B cell (primary cell): ENCODE measurements at regions not wholly inside any gene's neighbourhood (a gene's known extent, or its start where the extent isn't known, plus 50 kb on each side); places are given as distances from the start of the nearest gene placed in this dataset.

Experiments
- ATAC-seq: fragments of 200-7000 bp; cut with Tn5 transposase; one replicate; pipeline ENCODE4 v1.10.0; 2021; ENCODE audit warnings: low read depth, mild to moderate bottlenecking, moderate number of reproducible peaks, moderate library complexity
- CTCF ChIA-PET: fragments of 350-600 bp; sonication (Branson Sonifier 250); formaldehyde crosslinking; loops from one replicate; lab custom pipeline; 2021; ENCODE audit warnings: antibody characterized with exemption, inconsistent platforms; lab: Charles Lee
- POLR2A ChIA-PET: fragments of 350-600 bp; sonication (Branson Sonifier 250); formaldehyde crosslinking; loops from one replicate; lab custom pipeline; 2021; ENCODE audit warnings: antibody characterized with exemption; lab: Charles Lee
- DNase-seq: peaks from one replicate; pipeline ENCODE4 v3.0.0; 2013
- H2AFZ ChIP-seq: 2 replicates; pipeline ENCODE4 v1.6.1; 2012; ENCODE audit warnings: mild to moderate bottlenecking, low read depth, low read length; ENCODE audit not compliant: insufficient read depth, poor library complexity, severe bottlenecking
- H3K27ac ChIP-seq, 2 donors: 1 replicate in 1 of 2; 2 replicates in 1 of 2; pipeline ENCODE4 v1.5.1; 2012 to 2013; ENCODE audit warnings: low read length in 2 of 2, mild to moderate bottlenecking in 2 of 2, moderate library complexity in 1 of 2
- H3K27me3 ChIP-seq, 4 experiments: fragments of 200-600 bp in 1 of 4; sonication (generic) in 1 of 4; replicated peaks in 1 of 4; 1 replicate in 2 of 4; 2 replicates in 2 of 4; pipeline versions ENCODE4 v1.6.1 to v1.7.0; 2013 to 2016; ENCODE audit warnings: low read length in 3 of 4, mild to moderate bottlenecking in 2 of 4, mixed read lengths in 1 of 4, moderate library complexity in 1 of 4; ENCODE audit not compliant: insufficient read depth in 4 of 4, control insufficient read depth in 3 of 4; ENCODE audit errors: control extremely low read depth in 1 of 4
- H3K36me3 ChIP-seq, 2 experiments: replicated peaks in 1 of 2; 1 replicate in 1 of 2; 2 replicates in 1 of 2; pipeline versions ENCODE4 v1.6.1 to v1.7.1; 2013; ENCODE audit warnings: low read length in 1 of 2; ENCODE audit not compliant: insufficient read depth in 2 of 2, control insufficient read depth in 1 of 2; ENCODE audit errors: control extremely low read depth in 1 of 2, extremely low read depth in 1 of 2
- H3K4me1 ChIP-seq, 2 donors: fragments of 200-600 bp in 1 of 2; sonication (generic) in 1 of 2; 1 replicate in 1 of 2; 2 replicates in 1 of 2; pipeline versions ENCODE4 v1.5.1 to v1.6.1; 2013 to 2017; ENCODE audit warnings: low read length in 2 of 2; ENCODE audit not compliant: control insufficient read depth in 2 of 2, insufficient read depth in 2 of 2
- H3K4me2 ChIP-seq: replicated peaks from 2 replicates; pipeline ENCODE3; 2012; ENCODE audit warnings: mild to moderate bottlenecking, low read depth, low read length; ENCODE audit not compliant: poor library complexity, severe bottlenecking
- H3K4me3 ChIP-seq, 5 experiments: fragments of 200-600 bp in 1 of 5; sonication (generic) in 1 of 5; 1 replicate in 3 of 5; 2 replicates in 2 of 5; pipeline versions ENCODE4 v1.5.1 to v1.7.0; 2011 to 2016; ENCODE audit warnings: low read length in 4 of 5, mild to moderate bottlenecking in 4 of 5, low read depth in 2 of 5, control low read depth in 1 of 5, moderate library complexity in 1 of 5; ENCODE audit not compliant: insufficient read depth in 1 of 5; ENCODE audit errors: control extremely low read depth in 1 of 5, extremely low read depth in 1 of 5
- H3K79me2 ChIP-seq: fragments of 200-600 bp; sonication (generic); one replicate; pipeline ENCODE4 v1.6.0; 2016; ENCODE audit warnings: low read length; ENCODE audit not compliant: control insufficient read depth, insufficient read depth
- H3K9ac ChIP-seq: fragments of 200-600 bp; sonication (generic); 2 replicates; pipeline ENCODE4 v1.6.1; 2017; ENCODE audit warnings: mild to moderate bottlenecking, low read length, moderate library complexity
- H3K9me3 ChIP-seq, 3 donors: one replicate each; pipeline versions ENCODE4 v1.6.1 to v1.7.1; 2013; ENCODE audit warnings: low read length in 2 of 3; ENCODE audit not compliant: control insufficient read depth in 2 of 3, insufficient read depth in 1 of 3; ENCODE audit errors: control extremely low read depth in 1 of 3
- H4K20me1 ChIP-seq: 2 replicates; pipeline ENCODE4 v1.6.0; 2012; ENCODE audit warnings: mild to moderate bottlenecking, low read length; ENCODE audit not compliant: insufficient read depth, control insufficient read depth, poor library complexity, severe bottlenecking
- H3K27ac Mint-ChIP-seq: one replicate; pipeline ENCODE4 v1.8.0; 2021; ENCODE audit warnings: mixed read lengths
- H3K27me3 Mint-ChIP-seq: one replicate; pipeline ENCODE4 v1.8.0; 2021; ENCODE audit warnings: mixed read lengths
- H3K4me1 Mint-ChIP-seq: one replicate; pipeline ENCODE4 v1.8.0; 2021; ENCODE audit warnings: mixed read lengths
- H3K4me3 Mint-ChIP-seq: one replicate; pipeline ENCODE4 v1.8.0; 2021; ENCODE audit warnings: mixed read lengths
- H3K9me3 Mint-ChIP-seq: one replicate; pipeline ENCODE4 v1.8.0; 2022; ENCODE audit warnings: mixed read lengths; ENCODE audit not compliant: insufficient read depth
- CTCF ChIP-seq: fragments of 200-600 bp; IDR thresholded peaks from one replicate; pipeline ENCODE4 v1.8.0; 2022; ENCODE audit warnings: antibody characterized with exemption, mild to moderate bottlenecking
- EZH2 ChIP-seq: IDR thresholded peaks from 2 replicates; pipeline ENCODE4 v1.6.1; 2012; ENCODE audit warnings: borderline replicate concordance, low read depth, mild to moderate bottlenecking, moderate library complexity, low read length; ENCODE audit not compliant: insufficient read depth, poor library complexity, severe bottlenecking
- WGBS: methylation state at CpG from one replicate; pipeline ENCODE4 v1.1.5; 2013; ENCODE audit warnings: missing lambda C conversion rate; ENCODE audit not compliant: insufficient coverage; 5-methylcytosine and 5-hydroxymethylcytosine counted together
- intact Hi-C: fragments of 100-400 bp; cut with micrococcal nuclease; formaldehyde crosslinking; loops from one replicate; pipeline ENCODE4 v1.10.0; 2022

GRCh38 chr17:72520665-72521303 is 400.0 kb downstream of the SOX9 start:
- H3K27ac Mint-ChIP-seq: no peak overlapping the region

GRCh38 chr17:72523491-72523890 is 402.7 kb downstream of the SOX9 start:
- WGBS: no CpG with 5 or more reads among the region's 5 CpGs
- Histone ChIP-seq H3K27me3 (peaks cover 0 to 7% (median 2%) of the 10 kb centered on the region in 4 experiments), H3K4me1 (no peaks in the 10 kb centered on the region), H4K20me1 (no peaks in the 10 kb centered on the region), H3K9me3 (peaks cover 0 to 5% (median 0%) of the 10 kb centered on the region in 3 donors), H2AFZ (no peak overlapping the region), H3K36me3 (no peaks in the 10 kb centered on the region), H3K4me2 (no peak overlapping the region), H3K4me3 (no peak overlapping the region), H3K79me2 (no peaks in the 10 kb centered on the region), H3K9ac (no peak overlapping the region), H3K27ac (no peak overlapping the region)
- no peaks in the 10 kb centered on the region for H3K9me3 Mint-ChIP-seq
- ChIA-PET CTCF (no interaction called here), POLR2A (no interaction called here)
- intact Hi-C loops: no loop called here
- ATAC-seq: no peak
- H3K27ac Mint-ChIP-seq: no peak overlapping the region
- peaks cover 11% of the 10 kb centered on the region for H3K27me3 Mint-ChIP-seq
- TF ChIP-seq CTCF: no peak
- no peak for TF ChIP-seq EZH2
- no peak overlapping the region for H3K4me3 Mint-ChIP-seq
- H3K4me1 Mint-ChIP-seq: no peaks in the 10 kb centered on the region
- no peak for DNase-seq

More at GRCh38 chr17:72520665-72521303, 400.0 kb downstream of the SOX9 start:
- no peak for ATAC-seq
- no peaks in the 10 kb centered on the region for H4K20me1 ChIP-seq
- no peak overlapping the region for H3K4me3 ChIP-seq
- H3K4me1 ChIP-seq: no peaks in the 10 kb centered on the region
- peaks cover 2% of the 10 kb centered on the region for H3K4me1 Mint-ChIP-seq
- no peak for DNase-seq
- no peak overlapping the region for H3K4me3 Mint-ChIP-seq
- no peak for TF ChIP-seq CTCF
- no peak for TF ChIP-seq EZH2
- WGBS: 87% methylated on average over 5 of the region's 7 CpGs
- no peak overlapping the region for H3K9ac ChIP-seq
- peaks cover 0 to 8% (median 0%) of the 10 kb centered on the region in 3 donors for H3K9me3 ChIP-seq
- POLR2A ChIA-PET: no interaction called here
- H3K9me3 Mint-ChIP-seq: no peaks in the 10 kb centered on the region
- intact Hi-C loops: no loop called here
- H2AFZ ChIP-seq: no peak overlapping the region
- H3K27me3 ChIP-seq: peaks cover 0 to 11% (median 2%) of the 10 kb centered on the region in 4 experiments
- H3K27ac ChIP-seq: no peak overlapping the region
- no peak overlapping the region for H3K4me2 ChIP-seq
- no peaks in the 10 kb centered on the region for H3K36me3 ChIP-seq
- H3K27me3 Mint-ChIP-seq: peaks cover 16% of the 10 kb centered on the region
- CTCF ChIA-PET: no interaction called here
- H3K79me2 ChIP-seq: no peaks in the 10 kb centered on the region
